ENCODE measurements at regions not wholly inside any gene's neighbourhood (a gene's known extent, or its start where the extent isn't known, plus 50 kb on each side); places are given as distances from the start of the nearest gene placed in this dataset.
A peak's percentile ranks its signal among the peaks of the same experiment; 100 is the strongest.

GRCh38 chr4:108315694-108316093 lies 147.0 kb upstream of the LEF1 start:
- TF ChIP-seq, protein P1, sequence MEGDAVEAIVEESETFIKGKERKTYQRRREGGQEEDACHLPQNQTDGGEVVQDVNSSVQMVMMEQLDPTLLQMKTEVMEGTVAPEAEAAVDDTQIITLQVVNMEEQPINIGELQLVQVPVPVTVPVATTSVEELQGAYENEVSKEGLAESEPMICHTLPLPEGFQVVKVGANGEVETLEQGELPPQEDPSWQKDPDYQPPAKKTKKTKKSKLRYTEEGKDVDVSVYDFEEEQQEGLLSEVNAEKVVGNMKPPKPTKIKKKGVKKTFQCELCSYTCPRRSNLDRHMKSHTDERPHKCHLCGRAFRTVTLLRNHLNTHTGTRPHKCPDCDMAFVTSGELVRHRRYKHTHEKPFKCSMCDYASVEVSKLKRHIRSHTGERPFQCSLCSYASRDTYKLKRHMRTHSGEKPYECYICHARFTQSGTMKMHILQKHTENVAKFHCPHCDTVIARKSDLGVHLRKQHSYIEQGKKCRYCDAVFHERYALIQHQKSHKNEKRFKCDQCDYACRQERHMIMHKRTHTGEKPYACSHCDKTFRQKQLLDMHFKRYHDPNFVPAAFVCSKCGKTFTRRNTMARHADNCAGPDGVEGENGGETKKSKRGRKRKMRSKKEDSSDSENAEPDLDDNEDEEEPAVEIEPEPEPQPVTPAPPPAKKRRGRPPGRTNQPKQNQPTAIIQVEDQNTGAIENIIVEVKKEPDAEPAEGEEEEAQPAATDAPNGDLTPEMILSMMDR (IDR thresholded peaks at IDR 0.05), result no peak
- ATAC-seq (peak; percentile 47 to 70 (median 59)), DNase-seq (peak in 2 of 6 donors; percentile 12 to 15), FAIRE-seq (no peak)
- WGBS, 2 donors, result 44 to 54% methylated on average over 3 of the region's 3 CpGs
- Histone ChIP-seq H3K27me3 (no peaks in the 10 kb centered on the region), H3K27ac (no peak overlapping the region), H3K4me1 (no peaks in the 10 kb centered on the region), H3K9me3 (no peaks in the 10 kb centered on the region), H3K4me3 (no peak overlapping the region), H3K36me3 (no peaks in the 10 kb centered on the region)
- intact Hi-C loops (cut with DNase I), result no loop called here

DNA sequence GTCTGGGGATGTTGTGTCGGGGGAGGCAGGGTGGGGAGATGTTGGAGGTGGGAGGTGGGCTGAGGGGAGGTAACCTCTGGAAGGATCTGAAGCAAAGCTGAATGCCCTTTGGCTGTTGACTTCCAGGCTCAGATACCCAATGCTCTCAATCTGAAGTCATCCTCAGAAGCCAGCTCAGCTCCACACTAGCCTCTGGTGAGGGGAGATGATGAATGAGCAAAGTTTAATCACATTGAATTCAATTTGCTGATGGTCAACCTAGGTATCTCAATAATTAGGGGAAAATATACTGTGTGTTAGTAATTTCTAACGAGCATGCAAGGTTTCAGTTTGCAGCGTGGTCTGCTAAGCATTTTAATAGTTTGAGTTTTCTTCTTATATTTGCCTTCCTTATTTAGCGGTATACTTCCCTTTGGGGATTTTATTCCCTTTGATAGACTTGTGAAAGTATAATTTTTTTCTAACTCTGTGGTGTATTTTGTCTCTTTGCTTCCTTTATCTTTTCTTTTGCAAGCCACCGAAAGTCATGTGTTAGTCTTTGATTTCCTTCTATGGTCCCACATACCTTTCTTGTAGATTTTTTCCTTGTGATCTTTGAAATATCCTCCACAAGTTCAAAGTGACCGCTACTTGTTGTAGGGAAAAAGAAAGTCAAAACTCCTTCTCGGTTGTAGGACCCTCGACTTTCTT lies 146.3 kb upstream of the LEF1 start:
- FAIRE-seq (no peak), ATAC-seq (no peak), DNase-seq (no peak)
- Histone ChIP-seq H3K27me3 (no peaks in the 10 kb centered on the region), H3K36me3 (no peaks in the 10 kb centered on the region), H3K27ac (no peak overlapping the region), H3K4me3 (no peak overlapping the region), H3K9me3 (no peaks in the 10 kb centered on the region), H3K4me1 (no peaks in the 10 kb centered on the region)
- intact Hi-C loops (cut with DNase I), result no loop called here
- TF ChIP-seq, protein P1 (IDR thresholded peaks at IDR 0.05), result no peak
- 71 to 78% methylated on average over 8 of the region's 8 CpGs for WGBS, 2 donors

GRCh38 chr4:108313546-108314339 lies 145.0 kb upstream of the LEF1 start:
- no peaks in the 10 kb centered on the region for H3K27me3 ChIP-seq
- ATAC-seq (no peak), DNase-seq (no peak), FAIRE-seq (no peak)
- TF ChIP-seq, protein P1 (IDR thresholded peaks at IDR 0.05), result no peak
- no peak overlapping the region for H3K4me3 ChIP-seq
- 92 to 93% methylated on average over 5 of the region's 5 CpGs for WGBS, 2 donors
- H3K9me3 ChIP-seq, result no peaks in the 10 kb centered on the region
- H3K27ac ChIP-seq, result no peak overlapping the region
- H3K36me3 ChIP-seq, result no peaks in the 10 kb centered on the region
- no peaks in the 10 kb centered on the region for H3K4me1 ChIP-seq
- intact Hi-C loops (cut with DNase I), result no loop called here

- DNase-seq (no peak), FAIRE-seq (no peak), ATAC-seq (no peak)
- Histone ChIP-seq H3K36me3 (no peaks in the 10 kb centered on the region), H3K4me3 (no peak overlapping the region), H3K4me1 (no peaks in the 10 kb centered on the region), H3K27ac (no peak overlapping the region), H3K27me3 (no peaks in the 10 kb centered on the region), H3K9me3 (no peaks in the 10 kb centered on the region)
- TF ChIP-seq, protein P1 (IDR thresholded peaks at IDR 0.05), result no peak
- 60 to 71% methylated on average over 1 of the region's 1 CpG for WGBS, 2 donors
- intact Hi-C loops (cut with DNase I), result no loop called here
Measured at GRCh38 chr4:108311313-108311712, 142.6 kb upstream of the LEF1 start.
